K562 (cell line): ENCODE measurements at regions not wholly inside any gene's neighbourhood (a gene's known extent, or its start where the extent isn't known, plus 50 kb on each side); places are given as distances from the start of the nearest gene placed in this dataset.

Source experiments
- ARID1B ChIP-seq: fragments of 450-650 bp; IDR thresholded peaks from 2 replicates; pipeline ENCODE4 v1.6.1; 2016; ENCODE audit warnings: antibody characterized with exemption, mild to moderate bottlenecking, inconsistent platforms
- BCOR ChIP-seq: fragments of 450-650 bp; IDR thresholded peaks from 2 replicates; pipeline ENCODE4 v1.6.1; 2016
- BDP1 ChIP-seq: IDR thresholded peaks from 3 replicates; pipeline ENCODE4 v1.6.1; 2011; ENCODE audit not compliant: insufficient read length, insufficient read depth
- CTCF ChIP-seq, 3 experiments: IDR thresholded peaks in 2 of 3; conservative IDR thresholded peaks in 1 of 3; 2 replicates each; pipeline ENCODE4 v1.5.1; 2011 to 2012; ENCODE audit warnings: low read length in 3 of 3, mild to moderate bottlenecking in 3 of 3, control low read depth in 2 of 3, improper control_type of control experiment in 1 of 3, inconsistent platforms in 1 of 3, low read depth in 1 of 3, mixed read lengths in 1 of 3, moderate library complexity in 1 of 3; ENCODE audit not compliant: insufficient read depth in 2 of 3
- EP400 ChIP-seq: fragments of 450-650 bp; IDR thresholded peaks from 2 replicates; pipeline ENCODE4 v1.6.1; 2017; ENCODE audit warnings: antibody characterized with exemption, mild to moderate bottlenecking, moderate library complexity
- FOXA1 ChIP-seq: fragments of 450-650 bp; IDR thresholded peaks from 2 replicates; pipeline ENCODE4 v1.6.1; 2016; ENCODE audit warnings: mild to moderate bottlenecking, borderline replicate concordance
- LEF1 ChIP-seq: fragments of 450-650 bp; IDR thresholded peaks from 2 replicates; pipeline ENCODE4 v1.6.1; 2016; ENCODE audit warnings: mild to moderate bottlenecking
- NFE2L1 ChIP-seq: fragments of 450-650 bp; IDR thresholded peaks from 2 replicates; pipeline ENCODE4 v1.6.1; 2016; ENCODE audit warnings: missing genetic modification characterization, low read depth, mild to moderate bottlenecking, missing compliant biosample characterization, moderate library complexity, borderline replicate concordance
- NFXL1 ChIP-seq: fragments of 450-650 bp; formaldehyde crosslinking; IDR thresholded peaks from 2 replicates; pipeline ENCODE4 v1.4.0; 2021; ENCODE audit warnings: mild to moderate bottlenecking
- NONO ChIP-seq, 2 experiments: fragments of 200-400 bp in 1 of 2; fragments of 450-650 bp in 1 of 2; formaldehyde crosslinking in 1 of 2; IDR thresholded peaks; 2 replicates each; pipeline ENCODE4 v1.6.1; 2017; ENCODE audit warnings: low read depth in 2 of 2, mild to moderate bottlenecking in 2 of 2, moderate library complexity in 2 of 2, low read length in 1 of 2
- SIN3A ChIP-seq, 2 experiments: fragments of 150-350 bp in 1 of 2; IDR thresholded peaks; 2 replicates each; pipeline ENCODE4 v1.6.1; 2011 to 2016; ENCODE audit warnings: borderline replicate concordance in 2 of 2, low read depth in 2 of 2, low read length in 2 of 2, mild to moderate bottlenecking in 2 of 2, moderate library complexity in 2 of 2; ENCODE audit not compliant: control insufficient read depth in 1 of 2
- SRF ChIP-seq, 2 experiments: fragments of 250-450, 450-650 bp in 1 of 2; sonication (Bioruptor Pico) in 1 of 2; sonication (generic) in 1 of 2; formaldehyde crosslinking; IDR thresholded peaks; 2 replicates each; pipeline versions ENCODE4 v1.5.0 to v1.5.1; 2020 to 2022; ENCODE audit warnings: mild to moderate bottlenecking in 1 of 2, missing genetic modification reagents in 1 of 2
- SUPT5H ChIP-seq: fragments of 450-650 bp; IDR thresholded peaks from 2 replicates; pipeline ENCODE4 v1.6.1; 2016
- TSC22D4 ChIP-seq: fragments of 450-650 bp; IDR thresholded peaks from 2 replicates; pipeline ENCODE4 v1.6.1; 2016; ENCODE audit warnings: missing genetic modification characterization, missing biosample characterization, control low read depth
- ZBTB5 ChIP-seq: fragments of 450-650 bp; IDR thresholded peaks from 2 replicates; pipeline ENCODE4 v1.6.1; 2017; ENCODE audit warnings: antibody characterized with exemption
- ZNF41 ChIP-seq: fragments of 250-450 bp; sonication (Bioruptor Pico); conservative IDR thresholded peaks from 2 replicates; pipeline ENCODE4 v1.4.0; 2020; ENCODE audit warnings: mild to moderate bottlenecking
- ZNF507 ChIP-seq: conservative IDR thresholded peaks from 2 replicates; pipeline ENCODE4 v1.6.1; 2017; ENCODE audit warnings: missing genetic modification characterization, missing compliant biosample characterization
- TF ChIP-seq, protein P1 (sequence below): sonication (generic); formaldehyde crosslinking; IDR thresholded peaks from 2 replicates; pipeline ENCODE4 v1.8.0; 2023; ENCODE audit warnings: missing genetic modification reagents, mild to moderate bottlenecking, borderline replicate concordance

DNA sequence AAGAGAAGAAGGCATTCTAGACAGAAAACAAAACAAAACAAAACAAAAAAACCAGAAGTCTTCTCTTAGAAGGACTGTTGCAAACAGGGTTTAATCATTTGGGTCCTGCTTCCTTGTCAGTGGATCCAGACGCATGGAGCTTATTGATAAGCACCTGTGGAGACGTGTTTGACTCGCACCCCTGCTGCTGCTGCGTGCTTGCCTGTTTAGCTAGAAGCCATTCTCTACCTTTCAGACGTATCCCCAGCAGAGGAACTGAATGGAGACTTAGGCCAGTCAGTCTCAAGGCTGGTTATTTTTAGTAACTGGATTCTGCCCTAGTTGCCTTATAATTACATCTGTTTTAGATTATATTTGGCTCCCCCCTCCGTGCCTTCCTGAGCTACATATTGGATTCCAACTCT lies 186.1 kb upstream of the EEA1 start (continued):
- TF ChIP-seq SIN3A (IDR thresholded peaks at IDR 0.05; ENCODE audit: borderline replicate concordance in 2 of 2, control insufficient read depth in 1 of 2, low read depth in 2 of 2, low read length in 2 of 2) = no peak
- no peak for TF ChIP-seq ZBTB5
- TF ChIP-seq, protein P1, sequence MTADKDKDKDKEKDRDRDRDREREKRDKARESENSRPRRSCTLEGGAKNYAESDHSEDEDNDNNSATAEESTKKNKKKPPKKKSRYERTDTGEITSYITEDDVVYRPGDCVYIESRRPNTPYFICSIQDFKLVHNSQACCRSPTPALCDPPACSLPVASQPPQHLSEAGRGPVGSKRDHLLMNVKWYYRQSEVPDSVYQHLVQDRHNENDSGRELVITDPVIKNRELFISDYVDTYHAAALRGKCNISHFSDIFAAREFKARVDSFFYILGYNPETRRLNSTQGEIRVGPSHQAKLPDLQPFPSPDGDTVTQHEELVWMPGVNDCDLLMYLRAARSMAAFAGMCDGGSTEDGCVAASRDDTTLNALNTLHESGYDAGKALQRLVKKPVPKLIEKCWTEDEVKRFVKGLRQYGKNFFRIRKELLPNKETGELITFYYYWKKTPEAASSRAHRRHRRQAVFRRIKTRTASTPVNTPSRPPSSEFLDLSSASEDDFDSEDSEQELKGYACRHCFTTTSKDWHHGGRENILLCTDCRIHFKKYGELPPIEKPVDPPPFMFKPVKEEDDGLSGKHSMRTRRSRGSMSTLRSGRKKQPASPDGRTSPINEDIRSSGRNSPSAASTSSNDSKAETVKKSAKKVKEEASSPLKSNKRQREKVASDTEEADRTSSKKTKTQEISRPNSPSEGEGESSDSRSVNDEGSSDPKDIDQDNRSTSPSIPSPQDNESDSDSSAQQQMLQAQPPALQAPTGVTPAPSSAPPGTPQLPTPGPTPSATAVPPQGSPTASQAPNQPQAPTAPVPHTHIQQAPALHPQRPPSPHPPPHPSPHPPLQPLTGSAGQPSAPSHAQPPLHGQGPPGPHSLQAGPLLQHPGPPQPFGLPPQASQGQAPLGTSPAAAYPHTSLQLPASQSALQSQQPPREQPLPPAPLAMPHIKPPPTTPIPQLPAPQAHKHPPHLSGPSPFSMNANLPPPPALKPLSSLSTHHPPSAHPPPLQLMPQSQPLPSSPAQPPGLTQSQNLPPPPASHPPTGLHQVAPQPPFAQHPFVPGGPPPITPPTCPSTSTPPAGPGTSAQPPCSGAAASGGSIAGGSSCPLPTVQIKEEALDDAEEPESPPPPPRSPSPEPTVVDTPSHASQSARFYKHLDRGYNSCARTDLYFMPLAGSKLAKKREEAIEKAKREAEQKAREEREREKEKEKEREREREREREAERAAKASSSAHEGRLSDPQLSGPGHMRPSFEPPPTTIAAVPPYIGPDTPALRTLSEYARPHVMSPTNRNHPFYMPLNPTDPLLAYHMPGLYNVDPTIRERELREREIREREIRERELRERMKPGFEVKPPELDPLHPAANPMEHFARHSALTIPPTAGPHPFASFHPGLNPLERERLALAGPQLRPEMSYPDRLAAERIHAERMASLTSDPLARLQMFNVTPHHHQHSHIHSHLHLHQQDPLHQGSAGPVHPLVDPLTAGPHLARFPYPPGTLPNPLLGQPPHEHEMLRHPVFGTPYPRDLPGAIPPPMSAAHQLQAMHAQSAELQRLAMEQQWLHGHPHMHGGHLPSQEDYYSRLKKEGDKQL (CRISPR knock-in tag) = no peak
- TF ChIP-seq EP400 = peak; percentile 24; the same call in 1 of the 2 replicates
- no peak for TF ChIP-seq CTCF (IDR thresholded peaks at IDR 0.05 in 2 of 3, conservative IDR thresholded peaks at IDR 0.05 in 1 of 3; ENCODE audit: insufficient read depth in 2 of 3, low read depth in 1 of 3, low read length in 3 of 3)
- TF ChIP-seq ZNF507 (tag) = no peak
- peak; percentile 54; the same call in 1 of the 2 replicates for TF ChIP-seq BCOR
- no peak for TF ChIP-seq BDP1
- TF ChIP-seq NFE2L1 (tag) = no peak
- peak; percentile 65; the same call in 1 of the 2 replicates for TF ChIP-seq LEF1
- TF ChIP-seq NONO (IDR thresholded peaks at IDR 0.05; ENCODE audit: low read depth in 2 of 2, low read length in 1 of 2) = no peak
- peak; percentile 97 for TF ChIP-seq ARID1B
- no peak for TF ChIP-seq ZNF41 (CRISPR knock-in tag)
- no peak for TF ChIP-seq NFXL1 (CRISPR knock-in tag)
- no peak for TF ChIP-seq SRF (CRISPR knock-in tag; IDR thresholded peaks at IDR 0.05)
- no peak for TF ChIP-seq TSC22D4 (tag)
- no peak for TF ChIP-seq FOXA1
- no peak for TF ChIP-seq SUPT5H
